Inferior parietal cortex (tissue), 1 donor: ENCODE measurements at regions not wholly inside any gene's neighbourhood (a gene's known extent, or its start where the extent isn't known, plus 50 kb on each side); places are given as distances from the start of the nearest gene placed in this dataset.

ENCODE experiments used
- DNase-seq: peaks from one replicate; pipeline ENCODE4 v3.0.0-alpha.2; 2016; ENCODE audit errors: extremely low spot score

DNA sequence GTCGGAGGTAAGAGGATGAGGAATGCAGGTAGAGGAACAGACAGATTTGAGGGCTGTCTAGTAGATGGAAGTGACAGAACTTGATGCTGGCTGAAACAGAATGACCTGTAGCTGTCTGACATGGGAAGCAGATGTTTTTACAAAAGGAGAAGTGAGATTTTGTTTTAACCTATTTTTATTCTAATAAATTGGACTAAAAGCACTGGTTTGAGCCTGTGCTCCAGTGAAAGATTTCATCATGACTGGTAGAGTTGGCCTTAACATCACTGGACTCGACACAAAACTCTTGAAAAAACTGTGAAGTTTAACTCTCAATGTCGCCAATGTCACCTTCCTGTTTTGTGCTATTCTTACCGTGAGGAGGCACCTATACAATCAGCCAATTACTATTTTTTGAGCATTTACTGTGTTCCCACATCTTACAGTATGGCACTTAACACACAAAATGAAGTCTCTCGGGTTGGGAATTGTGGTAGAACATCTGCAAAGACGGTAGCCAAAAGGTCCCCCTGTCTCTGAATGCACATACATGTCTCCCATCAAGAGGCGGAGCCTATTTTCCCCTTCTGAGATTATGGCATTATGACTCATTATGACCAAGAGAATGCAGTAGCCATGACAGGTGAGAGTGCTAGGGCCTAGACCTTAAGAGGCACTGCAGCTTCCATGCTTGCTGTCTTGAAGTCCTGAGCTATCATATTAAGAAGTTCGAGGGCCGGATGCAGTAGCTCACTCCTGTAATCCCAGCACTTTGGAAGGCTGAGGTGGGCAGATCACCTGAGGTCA, 93.2 kb downstream of the FOXF2 start:
- no peak for DNase-seq

DNA sequence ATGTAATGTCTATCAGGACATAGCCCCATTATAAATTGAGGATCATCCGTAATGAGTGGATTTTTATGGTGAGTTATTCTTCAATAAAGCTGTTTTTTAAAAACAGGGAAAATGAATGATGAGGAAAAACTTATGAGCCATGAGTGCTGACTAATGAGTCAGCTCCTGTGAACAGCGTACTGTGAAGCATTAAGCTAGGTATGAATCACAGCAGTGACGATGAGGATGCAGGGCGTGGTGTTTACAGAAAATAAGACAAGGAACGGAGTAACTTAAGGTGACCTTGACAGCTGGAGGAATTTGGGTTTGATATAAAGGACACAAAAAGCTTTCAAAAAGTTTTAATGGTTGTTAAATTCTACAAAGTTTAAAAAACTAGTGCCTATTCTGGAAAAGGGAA, 96.3 kb downstream of the FOXF2 start:
- DNase-seq, result no peak

DNA sequence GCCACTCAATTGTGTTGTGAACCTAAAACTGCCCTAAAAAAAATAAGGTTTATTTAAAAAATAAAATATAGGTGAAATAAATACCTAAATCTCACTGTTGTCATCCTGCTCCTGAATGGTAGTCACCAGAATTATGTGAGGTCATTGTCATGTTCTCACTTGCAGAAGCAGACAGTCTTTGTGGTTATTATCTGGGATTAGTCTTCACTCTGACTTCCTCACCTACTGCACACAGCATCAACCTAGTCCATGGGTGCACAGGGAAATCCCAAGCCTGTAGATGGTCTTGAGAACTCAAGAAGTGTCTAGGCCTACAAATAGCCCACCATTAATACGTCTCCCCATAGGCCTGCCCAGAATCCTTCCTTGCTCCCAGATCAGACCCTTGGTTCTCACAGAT, 97.0 kb downstream of the FOXF2 start:
- no peak for DNase-seq

DNA sequence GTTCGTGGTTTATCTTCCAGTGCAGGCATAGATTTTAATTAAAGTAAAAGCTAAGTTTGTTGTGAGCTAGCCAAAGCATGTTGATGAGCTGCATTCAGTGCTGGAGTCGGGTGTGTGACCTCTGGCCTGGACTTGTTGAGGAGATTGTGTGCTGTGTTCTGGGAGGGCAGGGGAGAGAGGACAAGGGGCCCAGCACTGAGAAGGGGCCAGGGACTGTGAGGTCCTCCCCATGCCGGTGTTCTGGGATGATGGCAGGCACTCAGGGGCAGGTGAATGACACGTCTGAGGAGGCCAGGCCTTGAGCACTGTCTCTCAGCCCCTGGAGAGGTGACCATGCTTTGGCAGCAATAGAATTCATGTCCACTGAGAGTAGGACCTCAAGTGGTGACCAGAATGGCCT, 97.9 kb downstream of the FOXF2 start:
- no peak for DNase-seq

DNA sequence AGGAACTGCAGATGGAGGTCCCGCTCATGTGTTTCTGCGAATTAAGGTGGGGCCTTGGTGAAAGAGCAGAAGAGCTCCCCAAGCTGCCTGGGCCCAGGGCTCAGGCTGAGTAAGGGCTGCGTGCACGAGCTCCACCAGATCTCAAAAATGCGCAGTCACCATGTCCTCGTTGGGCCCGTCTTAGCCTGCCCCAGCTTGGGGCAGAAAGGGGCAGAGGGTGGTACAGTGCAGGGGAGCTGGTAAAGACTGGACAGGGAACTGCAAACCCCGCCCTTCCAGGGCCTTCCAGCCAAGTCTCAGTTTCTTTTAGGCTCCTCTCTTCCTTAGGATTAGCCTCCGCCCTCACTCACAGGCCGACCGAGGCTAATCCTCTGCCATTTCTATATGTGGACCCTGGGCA, 101.6 kb downstream of the FOXF2 start:
- no peak for DNase-seq

DNA sequence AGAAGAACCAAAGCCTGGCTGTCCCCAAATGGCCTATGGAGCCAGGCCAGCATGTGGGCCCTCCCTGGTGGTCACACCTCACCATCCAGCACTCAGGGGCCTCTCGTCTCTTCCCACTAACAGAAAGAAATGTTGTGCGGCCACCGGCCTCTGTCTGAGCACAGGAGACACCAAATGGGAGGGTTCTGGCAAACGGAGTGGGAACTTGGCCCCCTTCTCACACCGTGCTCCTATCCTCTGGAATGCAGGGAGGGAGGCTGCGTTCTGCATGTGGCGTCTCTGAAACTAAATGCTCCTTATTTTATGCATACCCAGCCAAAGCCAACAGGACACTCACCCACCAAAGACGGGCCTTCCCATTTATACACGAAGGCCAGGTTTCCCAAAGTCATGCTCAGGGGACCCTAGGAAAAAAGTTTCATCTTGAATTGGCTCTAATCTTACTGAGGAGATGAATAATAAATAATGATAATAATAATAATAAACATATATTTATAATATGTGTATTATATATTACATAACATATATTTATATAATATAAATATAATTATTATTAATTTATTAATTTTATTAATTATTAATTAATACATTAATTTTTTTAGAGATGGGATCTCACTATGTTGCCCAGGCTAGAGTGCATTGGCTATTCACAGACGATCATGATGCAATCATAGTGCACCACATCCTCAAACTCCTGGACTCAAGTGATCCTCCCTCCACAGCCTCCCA, 102.4 kb downstream of the FOXF2 start:
- DNase-seq, result no peak

DNA sequence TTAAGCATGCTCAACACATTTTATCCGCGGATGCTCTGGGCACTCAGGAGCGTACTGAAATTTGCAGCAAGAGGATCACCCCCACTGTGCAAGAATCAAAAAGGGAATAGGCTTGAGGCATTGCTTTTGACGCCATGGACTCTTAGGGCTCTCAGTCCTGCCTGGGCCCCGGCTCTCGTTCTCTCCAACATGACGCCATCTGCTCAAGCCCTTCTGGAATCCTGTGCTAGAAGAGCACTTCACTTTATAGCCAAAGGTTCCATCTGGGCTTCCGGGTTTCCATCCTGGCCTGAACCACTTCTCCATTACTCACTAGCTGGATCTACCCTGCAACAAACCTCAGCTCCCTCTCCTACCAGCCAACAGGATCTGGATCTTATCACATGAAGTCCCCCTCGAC, 105.3 kb downstream of the FOXF2 start:
- no peak for DNase-seq

DNA sequence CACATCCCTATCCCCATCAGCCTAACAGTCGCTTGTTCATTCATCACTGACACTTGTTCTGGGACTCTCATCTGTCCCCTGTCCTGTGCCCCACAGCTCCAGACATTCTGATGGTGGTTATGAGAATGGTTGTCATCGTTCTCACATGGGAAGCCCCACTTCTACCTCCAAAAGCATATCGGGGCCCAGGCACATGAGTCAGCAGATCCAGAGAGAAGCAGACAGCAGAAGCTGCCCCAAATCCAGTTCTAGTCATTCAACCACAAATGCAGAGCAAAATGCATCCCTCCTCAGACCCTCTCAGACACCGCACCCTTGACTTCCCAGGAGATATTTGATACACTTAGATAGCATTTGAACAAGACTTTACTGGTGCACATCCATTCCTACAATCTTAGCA, 106.0 kb downstream of the FOXF2 start:
- DNase-seq, result no peak

DNA sequence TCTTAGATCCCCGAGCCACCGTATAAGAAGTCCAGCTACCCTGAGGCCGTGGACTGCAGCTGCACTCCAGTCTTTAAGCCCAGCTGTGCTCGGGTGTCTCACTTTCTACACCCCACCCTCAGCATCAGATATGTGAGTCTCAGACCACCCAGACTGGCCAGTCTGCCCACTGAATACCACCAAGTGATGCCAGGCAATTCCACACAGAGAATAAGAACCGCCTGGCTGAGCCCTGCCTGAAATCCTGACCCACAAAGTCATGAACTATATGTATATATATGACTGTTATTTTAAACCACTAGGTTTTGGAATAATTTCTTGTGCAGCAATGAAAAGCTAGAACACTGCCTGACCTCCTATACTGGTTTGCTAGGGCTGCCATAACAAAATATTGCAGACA, 106.7 kb downstream of the FOXF2 start:
- no peak for DNase-seq

DNA sequence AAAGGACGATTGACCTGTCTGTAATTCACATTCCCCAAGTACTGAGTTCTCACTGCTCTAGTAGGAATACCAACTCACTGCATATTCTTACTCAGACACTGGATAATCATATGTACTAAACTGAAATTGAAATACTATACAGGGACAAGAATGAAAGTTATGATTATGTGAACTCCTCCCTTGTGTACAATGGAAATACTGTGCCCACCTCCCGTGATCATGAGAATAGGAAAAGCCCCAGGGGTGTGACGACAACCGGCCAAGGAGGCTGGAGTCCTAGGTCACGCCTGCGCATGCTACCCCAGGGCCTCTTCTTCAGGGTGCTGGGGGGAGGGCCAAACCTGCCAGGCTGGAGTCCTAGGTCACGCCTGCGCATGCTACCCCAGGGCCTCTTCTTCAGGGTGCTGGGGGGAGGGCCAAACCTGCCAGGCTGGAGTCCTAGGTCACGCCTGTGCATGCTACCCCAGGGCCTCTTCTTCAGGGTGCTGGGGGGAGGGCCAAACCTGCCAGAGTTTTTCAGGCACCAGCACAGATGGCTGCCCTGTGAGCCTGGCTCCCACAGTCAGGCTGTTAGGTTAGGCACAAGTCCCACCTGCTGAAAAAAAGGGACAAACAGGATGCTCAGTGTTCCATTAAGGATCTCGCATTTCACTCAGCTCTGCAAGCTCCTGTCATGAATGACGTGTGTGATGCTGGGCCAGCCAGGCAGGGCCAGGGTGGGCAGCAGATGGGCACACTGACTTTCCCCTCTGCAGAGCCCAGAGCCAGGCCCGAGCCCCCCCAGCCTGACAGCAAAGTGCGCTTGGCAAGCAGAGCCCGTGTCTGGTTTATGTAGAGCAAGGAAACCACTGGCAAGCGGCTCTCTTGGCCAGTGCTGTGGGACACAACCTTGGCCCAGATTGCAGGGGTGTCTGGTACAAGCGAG, 107.7 kb downstream of the FOXF2 start:
- DNase-seq, result no peak

DNA sequence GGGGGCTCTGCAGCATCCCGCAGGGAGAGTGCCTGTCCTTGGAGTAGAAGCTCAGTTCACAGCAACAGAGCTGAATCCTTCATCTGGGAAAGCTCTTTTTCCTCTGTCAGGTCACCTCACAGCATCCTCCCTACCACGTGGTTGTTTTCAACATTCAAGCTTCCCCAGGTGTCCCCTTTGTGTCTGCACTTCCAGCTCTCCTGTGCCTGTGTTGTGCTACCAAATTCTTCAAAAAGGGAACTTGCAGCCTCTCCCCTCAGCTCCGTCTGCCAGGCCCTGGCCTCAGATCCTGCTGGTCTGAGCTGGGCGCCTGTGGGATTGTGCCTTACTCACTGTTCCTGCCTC, 108.4 kb downstream of the FOXF2 start:
- DNase-seq, result no peak

DNA sequence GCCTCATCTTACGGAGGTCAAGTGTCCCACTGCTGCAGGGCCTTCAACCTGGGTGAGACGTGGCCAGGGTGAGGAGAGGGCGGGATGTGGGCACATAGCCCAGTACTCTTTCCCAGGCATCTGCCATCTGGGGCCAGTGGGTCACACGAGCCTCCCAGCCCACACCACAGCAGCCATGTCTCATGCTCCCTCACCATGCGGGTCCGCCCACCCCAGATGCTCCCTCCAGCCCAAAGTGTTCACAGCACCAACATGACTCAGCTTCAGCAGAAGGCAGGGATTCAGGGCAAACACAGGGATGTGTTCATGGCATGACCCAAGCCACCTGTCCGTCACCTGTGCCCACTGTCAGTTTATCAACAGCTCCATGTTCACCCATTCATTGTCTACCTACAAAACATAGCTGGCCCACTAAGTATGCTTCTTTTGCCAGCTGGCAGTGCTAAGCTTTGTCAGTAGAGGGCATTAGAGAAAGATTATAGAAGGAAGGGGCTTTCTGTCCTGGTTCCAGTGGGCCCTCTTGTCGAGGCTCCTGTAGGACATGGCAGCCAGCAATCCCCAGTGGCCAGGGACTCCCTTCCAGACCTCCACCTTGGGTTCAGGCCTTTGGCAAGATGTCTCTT, 109.2 kb downstream of the FOXF2 start:
- DNase-seq, result no peak

DNA sequence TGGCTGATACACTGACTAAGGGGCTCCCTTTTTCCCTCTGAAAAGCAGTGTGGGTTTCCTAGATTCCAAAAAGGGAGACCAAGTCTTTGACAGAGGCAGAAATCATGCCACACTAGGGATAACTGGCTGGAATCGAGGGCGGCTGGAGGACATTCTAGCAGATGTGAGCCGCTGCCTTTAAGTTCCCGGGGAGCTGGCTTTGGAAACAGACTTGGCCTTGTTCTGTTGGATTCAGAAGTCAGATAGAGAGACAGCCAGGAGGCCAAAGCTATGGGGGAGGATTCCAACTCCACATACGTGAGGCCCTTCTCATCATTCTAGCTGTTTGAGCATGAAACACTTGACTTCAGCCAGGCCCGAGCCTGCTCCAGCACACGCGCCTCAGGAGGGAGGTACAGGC, 109.9 kb upstream of the FOXC1 start:
- no peak for DNase-seq

DNA sequence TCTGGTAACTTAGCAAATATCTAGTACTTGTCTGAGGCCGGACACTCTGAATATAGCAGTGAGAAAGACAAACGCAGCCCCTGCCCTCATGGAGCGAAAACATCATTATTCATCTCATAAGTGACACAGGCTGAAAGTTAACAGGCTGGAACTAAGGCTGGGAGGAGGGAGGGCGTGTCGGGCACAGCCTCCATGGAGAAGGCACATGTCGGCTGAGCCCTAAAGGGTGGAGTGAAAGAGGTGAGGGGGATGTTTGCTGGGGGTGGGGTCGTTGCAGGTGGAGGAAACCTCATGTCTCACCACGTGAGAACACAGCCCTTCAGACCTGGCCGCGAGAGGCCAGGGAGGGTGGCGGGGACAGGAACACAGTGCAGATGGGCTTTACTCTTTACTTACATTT, 108.8 kb upstream of the FOXC1 start:
- no peak for DNase-seq

DNA sequence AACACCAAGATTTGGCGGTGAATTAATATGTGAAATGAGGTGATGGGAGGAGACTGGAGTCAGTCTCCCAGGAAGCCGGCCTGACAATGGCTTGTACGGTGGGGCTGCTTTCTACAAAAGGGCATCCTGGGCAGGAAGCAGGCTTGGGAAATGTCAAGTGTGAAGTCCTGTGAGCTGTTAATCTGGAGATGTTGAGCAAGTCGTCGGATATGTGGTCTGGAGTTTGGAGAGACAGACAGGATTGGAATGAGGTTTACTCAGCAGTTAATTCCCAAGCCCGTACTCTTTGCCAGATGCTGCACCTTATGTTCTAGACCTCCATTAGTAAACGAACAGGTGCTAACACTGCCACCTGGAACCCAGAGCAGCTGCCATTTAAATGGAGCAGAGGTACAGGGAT, 107.7 kb upstream of the FOXC1 start:
- no peak for DNase-seq

DNA sequence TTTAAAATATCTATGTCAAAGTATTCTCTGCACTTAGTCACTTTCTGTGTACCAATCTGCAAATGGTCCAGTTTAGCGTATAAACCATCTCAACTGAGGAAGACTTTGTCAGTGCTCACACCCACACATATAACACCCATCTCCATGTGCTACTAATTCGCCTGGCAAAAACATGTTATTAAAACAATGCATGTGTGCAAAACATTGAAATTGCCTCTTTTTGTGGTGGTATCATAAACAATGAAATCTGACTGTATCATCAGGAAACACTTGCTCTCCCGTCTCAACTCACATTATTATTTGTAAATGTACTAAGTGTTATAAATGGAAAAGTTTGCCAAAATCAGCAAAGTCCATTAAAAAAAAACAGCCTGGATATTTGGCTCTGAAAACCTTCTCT, 105.9 kb upstream of the FOXC1 start:
- DNase-seq, result no peak

DNA sequence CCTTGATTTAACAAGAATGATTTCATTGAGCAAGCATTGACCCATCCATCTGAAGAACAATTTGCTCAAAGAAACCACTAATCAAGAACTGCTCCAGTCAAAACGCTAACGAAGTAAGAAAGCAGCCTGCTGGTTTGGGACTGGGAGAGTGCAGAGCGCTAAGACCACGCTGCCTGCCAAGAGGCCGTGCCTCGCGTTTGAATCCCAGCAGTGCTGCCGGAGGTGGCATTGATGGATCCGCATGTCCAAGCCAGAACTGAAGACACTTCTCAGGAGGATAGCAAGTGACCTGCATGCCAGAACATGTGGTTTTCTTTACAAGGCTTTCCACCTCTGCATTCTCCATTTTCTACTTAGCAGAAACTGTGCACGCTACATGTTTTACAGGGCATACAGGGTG, 105.2 kb upstream of the FOXC1 start:
- no peak for DNase-seq

DNA sequence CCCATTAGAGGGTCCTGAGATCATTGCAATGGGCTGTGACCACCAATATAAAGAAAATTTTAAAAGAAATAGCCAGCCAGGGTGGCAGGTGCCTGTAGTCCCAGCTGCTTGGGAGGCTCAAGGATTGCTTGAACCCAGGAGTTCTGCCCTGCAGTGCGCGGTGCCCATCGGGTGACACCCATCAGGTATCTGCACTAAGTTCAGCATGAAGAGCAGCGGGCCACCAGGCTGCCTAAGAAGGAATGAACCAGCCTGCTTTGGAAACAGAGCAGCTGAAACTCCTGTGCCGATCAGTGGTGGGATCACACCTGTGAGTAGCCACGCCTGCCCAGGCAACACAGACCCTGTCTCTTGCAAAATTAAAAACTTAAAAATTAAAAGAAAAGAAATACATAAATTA, 102.5 kb upstream of the FOXC1 start:
- DNase-seq, result no peak

DNA sequence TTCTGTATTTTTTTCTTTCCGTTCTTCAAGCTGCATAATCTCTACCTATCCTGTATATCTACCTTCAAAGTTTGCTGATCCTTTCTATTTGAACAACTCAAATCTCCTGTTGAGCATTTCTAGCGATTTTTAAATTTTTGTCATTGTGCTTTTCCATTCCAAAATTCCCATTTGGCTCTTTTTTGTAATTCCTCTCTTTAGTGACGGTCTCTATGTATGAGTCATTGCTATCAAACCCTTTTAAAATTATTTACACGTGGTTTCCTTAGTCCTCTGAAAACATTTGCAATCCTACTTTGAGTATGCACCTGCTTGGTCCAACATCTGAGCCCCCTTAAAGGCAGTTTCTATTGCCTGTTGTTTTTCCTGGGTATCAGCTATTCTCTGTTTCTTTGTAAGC, 100.5 kb upstream of the FOXC1 start:
- DNase-seq, result no peak

DNA sequence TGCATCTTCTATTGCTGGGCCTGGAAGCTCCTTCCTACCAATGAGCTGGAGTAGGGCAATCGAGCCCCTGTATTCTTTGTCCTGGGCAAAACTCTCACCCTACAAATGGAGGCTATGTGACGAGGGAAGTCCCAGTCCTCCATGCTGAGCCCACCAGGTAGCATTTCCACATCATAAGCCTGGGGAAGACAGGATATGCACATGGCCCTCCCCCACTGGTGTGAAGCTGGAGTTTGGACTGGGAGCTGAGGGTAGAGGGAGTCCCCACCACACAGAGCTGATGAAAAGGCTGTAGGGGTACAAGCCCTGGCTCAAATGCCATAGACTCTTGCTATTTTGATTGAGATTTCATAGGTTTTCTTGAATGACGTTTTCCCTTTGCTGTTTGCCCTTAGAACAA, 99.5 kb upstream of the FOXC1 start:
- no peak for DNase-seq

DNA sequence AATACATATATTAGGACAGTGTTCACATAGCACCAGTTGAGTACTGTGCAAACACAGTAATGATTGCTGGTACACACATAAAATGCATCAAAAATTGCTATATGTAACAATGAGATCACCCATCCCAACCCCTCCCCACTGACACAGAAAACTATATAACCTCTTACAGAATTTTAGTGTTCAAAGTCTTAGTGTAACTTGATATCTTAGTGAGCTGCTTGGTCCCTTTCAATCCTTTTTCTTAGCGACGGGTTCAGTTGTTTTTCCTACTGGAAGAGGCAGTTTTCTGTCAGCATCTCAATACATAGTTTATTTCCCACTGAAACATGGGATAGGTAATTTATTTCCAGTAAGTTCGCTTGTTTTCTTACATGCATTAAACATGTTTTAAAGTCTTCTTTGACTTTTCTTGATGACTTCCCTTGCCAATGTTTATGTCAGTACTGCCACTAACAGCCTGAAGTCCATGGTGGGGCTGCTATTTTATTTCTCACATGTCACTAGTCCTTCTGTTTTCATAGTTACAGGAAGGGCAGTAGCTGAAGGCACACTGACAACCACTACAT, 96.4 kb upstream of the FOXC1 start:
- DNase-seq, result no peak

DNA sequence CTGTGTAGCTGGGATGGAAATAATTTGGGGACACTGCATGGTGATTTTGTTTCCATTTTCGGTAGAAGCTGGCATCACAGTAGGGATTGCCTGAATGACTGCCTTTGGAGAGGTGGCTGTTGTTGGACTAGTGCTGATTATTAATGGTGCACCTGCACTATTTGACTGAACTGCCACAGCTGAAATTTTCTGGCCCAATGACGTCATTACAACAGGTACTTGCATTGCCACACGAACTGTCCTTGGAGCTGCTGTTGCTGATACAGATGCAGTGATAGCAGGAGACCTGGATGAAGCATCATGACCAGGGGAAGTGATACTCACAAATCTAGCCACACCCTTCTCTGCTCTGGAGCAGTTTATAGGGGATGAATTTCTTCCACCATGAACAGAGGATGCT, 95.6 kb upstream of the FOXC1 start:
- no peak for DNase-seq
